ENCODE measurements at regions not wholly inside any gene's neighbourhood (a gene's known extent, or its start where the extent isn't known, plus 50 kb on each side); places are given as distances from the start of the nearest gene placed in this dataset.

GRCh38 chr3:102183186-102183585 lies 251.6 kb upstream of the ZPLD1 start:
- Histone ChIP-seq H2AFZ (ENCODE audit: low read depth) (no peak overlapping the region; the same call in 1 of the 2 replicates), H4K20me1 (ENCODE audit: insufficient read depth) (no peaks in the 10 kb centered on the region), H3K79me2 (ENCODE audit: insufficient read depth) (no peaks in the 10 kb centered on the region), H3K4me2 (no peak overlapping the region), H3K9me2 (no peaks in the 10 kb centered on the region), H3K27me3 (ENCODE audit: insufficient read depth) (no peaks in the 10 kb centered on the region), H3K9me3 (no peaks in the 10 kb centered on the region), H3K9ac (no peak overlapping the region), H3K27ac (ENCODE audit: low read depth in 2 of 2, low read length in 1 of 2) (peak overlapping the region; percentile 90 to 95; a peak in 2 of 4 replicates), H3K4me3 (ENCODE audit: low read depth in 2 of 2, low read length in 1 of 2) (no peak overlapping the region), H3K4me1 (ENCODE audit: control insufficient read depth in 1 of 2, insufficient read depth in 2 of 2, low read depth in 1 of 2, low read length in 1 of 2) (peaks cover 31 to 44% of the 10 kb centered on the region in 2 experiments), H3F3A (replicated peaks; ENCODE audit: insufficient read depth) (peaks cover 34% of the 10 kb centered on the region), H3K36me3 (replicated peaks in 1 of 2; ENCODE audit: control insufficient read depth in 1 of 2, insufficient read depth in 2 of 2, low read length in 1 of 2) (no peaks in the 10 kb centered on the region)
- ChIA-PET POLR2A (interaction anchor here (0.7 kb wide), 1 partner anchor 334 kb away, joined by 3 read pairs; the partner anchor contains the start of gene NFKBIZ), CTCF (interaction anchor here (1.1 to 1.6 kb wide), 5 partner anchors 9 to 369 kb away, joined by 3 to 6 read pairs (median 4); no protein-coding TSS in a partner anchor)
- TF ChIP-seq EP300 (IDR thresholded peaks at IDR 0.05; ENCODE audit: borderline replicate concordance in 1 of 2, low read depth in 1 of 2, low read length in 1 of 2) (peak in 1 of 2 experiments; percentile 19; a peak in 1 of 4 replicates), USF1 (IDR thresholded peaks at IDR 0.05; ENCODE audit: borderline replicate concordance, low read depth) (no peak)
- WGBS (ENCODE audit: low lambda C conversion rate) = 100% methylated on average over 1 of the region's 1 CpG
- peak; percentile 39 for DNase-seq

GRCh38 chr3:102183623-102184022 lies 251.2 kb upstream of the ZPLD1 start:
- DNase-seq = no peak
- 100% methylated on average over 1 of the region's 1 CpG for WGBS (ENCODE audit: low lambda C conversion rate)
- H3K9ac ChIP-seq = no peak overlapping the region
- ChIA-PET CTCF (interaction anchor here (1.1 to 1.6 kb wide), 5 partner anchors 8 to 370 kb away, joined by 3 to 6 read pairs (median 4); no protein-coding TSS in a partner anchor), POLR2A (no interaction called here)
- H3K79me2 ChIP-seq (ENCODE audit: insufficient read depth) = no peaks in the 10 kb centered on the region
- peaks cover 31 to 44% of the 10 kb centered on the region in 2 experiments for H3K4me1 ChIP-seq (ENCODE audit: control insufficient read depth in 1 of 2, insufficient read depth in 2 of 2, low read depth in 1 of 2, low read length in 1 of 2)
- peaks cover 30% of the 10 kb centered on the region for H3F3A ChIP-seq (replicated peaks; ENCODE audit: insufficient read depth)
- no peak overlapping the region for H3K4me3 ChIP-seq (ENCODE audit: low read depth in 2 of 2, low read length in 1 of 2)
- peak overlapping the region in 1 of 2 experiments; percentile 90; a peak in 2 of 4 replicates for H3K27ac ChIP-seq (ENCODE audit: low read depth in 2 of 2, low read length in 1 of 2)
- no peak overlapping the region; the same call in 1 of the 2 replicates for H2AFZ ChIP-seq (ENCODE audit: low read depth)
- no peak overlapping the region for H3K4me2 ChIP-seq
- no peaks in the 10 kb centered on the region for H3K9me3 ChIP-seq
- H3K9me2 ChIP-seq = no peaks in the 10 kb centered on the region
- H4K20me1 ChIP-seq (ENCODE audit: insufficient read depth) = no peaks in the 10 kb centered on the region
- no peaks in the 10 kb centered on the region for H3K27me3 ChIP-seq (ENCODE audit: insufficient read depth)
- no peak for TF ChIP-seq RCOR1 (IDR thresholded peaks at IDR 0.05; ENCODE audit: low read length)
- no peak for TF ChIP-seq EP300 (IDR thresholded peaks at IDR 0.05; ENCODE audit: borderline replicate concordance in 1 of 2, low read depth in 1 of 2, low read length in 1 of 2)
- no peak for TF ChIP-seq SMC3 (IDR thresholded peaks at IDR 0.05; ENCODE audit: low read depth, low read length)
- no peak for TF ChIP-seq TEAD4 (IDR thresholded peaks at IDR 0.05; ENCODE audit: borderline replicate concordance, insufficient read depth)
- TF ChIP-seq POLR2AphosphoS5 (IDR thresholded peaks at IDR 0.05; ENCODE audit: low read depth, low read length) = no peak
- TF ChIP-seq, protein P1, sequence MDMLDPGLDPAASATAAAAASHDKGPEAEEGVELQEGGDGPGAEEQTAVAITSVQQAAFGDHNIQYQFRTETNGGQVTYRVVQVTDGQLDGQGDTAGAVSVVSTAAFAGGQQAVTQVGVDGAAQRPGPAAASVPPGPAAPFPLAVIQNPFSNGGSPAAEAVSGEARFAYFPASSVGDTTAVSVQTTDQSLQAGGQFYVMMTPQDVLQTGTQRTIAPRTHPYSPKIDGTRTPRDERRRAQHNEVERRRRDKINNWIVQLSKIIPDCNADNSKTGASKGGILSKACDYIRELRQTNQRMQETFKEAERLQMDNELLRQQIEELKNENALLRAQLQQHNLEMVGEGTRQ (IDR thresholded peaks at IDR 0.05; ENCODE audit: borderline replicate concordance, low read depth, low read length) = no peak
- TF ChIP-seq USF1 (IDR thresholded peaks at IDR 0.05; ENCODE audit: borderline replicate concordance, low read depth) = no peak
- TF ChIP-seq TCF12 (IDR thresholded peaks at IDR 0.05) = no peak
- TF ChIP-seq FOXJ3 (CRISPR knock-in tag; IDR thresholded peaks at IDR 0.05) = no peak
- no peak for TF ChIP-seq TAF1 (IDR thresholded peaks at IDR 0.05; ENCODE audit: borderline replicate concordance, low read depth, low read length)
- no peak for TF ChIP-seq CHD2 (IDR thresholded peaks at IDR 0.05; ENCODE audit: low read length, partially characterized antibody)
- TF ChIP-seq FOXM1 (IDR thresholded peaks at IDR 0.05; ENCODE audit: low read depth) = no peak
- TF ChIP-seq EZH2phosphoT487 (IDR thresholded peaks at IDR 0.05; ENCODE audit: borderline replicate concordance, low read depth) = no peak
- TF ChIP-seq NFIC (IDR thresholded peaks at IDR 0.05; ENCODE audit: borderline replicate concordance) = no peak
- no peak for TF ChIP-seq SIN3A (IDR thresholded peaks at IDR 0.05; ENCODE audit: borderline replicate concordance, low read depth, low read length)
- TF ChIP-seq MXI1 (IDR thresholded peaks at IDR 0.05; ENCODE audit: low read depth, low read length) = no peak
- no peaks in the 10 kb centered on the region for H3K36me3 ChIP-seq (replicated peaks in 1 of 2; ENCODE audit: control insufficient read depth in 1 of 2, insufficient read depth in 2 of 2, low read length in 1 of 2)
